ENCODE measurements at regions not wholly inside any gene's neighbourhood (a gene's known extent, or its start where the extent isn't known, plus 50 kb on each side); places are given as distances from the start of the nearest gene placed in this dataset.
A peak's percentile ranks its signal among the peaks of the same experiment; 100 is the strongest.

- DNase-seq = peak in 1 of 14 donors; percentile 19
These were observed 723.3 kb upstream of the CELF2 start for GRCh38 chr10:10294184-10294880.

- DNase-seq = peak in 2 of 14 donors; percentile 34 to 37
These were observed 722.7 kb upstream of the CELF2 start for GRCh38 chr10:10294881-10295529.

GRCh38 chr10:10295537-10295936, 722.1 kb upstream of the CELF2 start:
- no peak for DNase-seq

- no peak for DNase-seq
These were observed 715.0 kb upstream of the CELF2 start for GRCh38 chr10:10302689-10303088.

GRCh38 chr10:10307036-10307435, 710.6 kb upstream of the CELF2 start:
- no peak for DNase-seq

GRCh38 chr10:10307551-10307950, 710.1 kb upstream of the CELF2 start:
- peak in 1 of 14 donors; percentile 12 for DNase-seq

- DNase-seq = no peak
These were observed 707.2 kb upstream of the CELF2 start for GRCh38 chr10:10310498-10310897.

- DNase-seq = no peak
These were observed 705.7 kb upstream of the CELF2 start for GRCh38 chr10:10311966-10312365.

- DNase-seq = no peak
These were observed 704.4 kb upstream of the CELF2 start for GRCh38 chr10:10313149-10313835.

GRCh38 chr10:10314626-10315025, 703.0 kb upstream of the CELF2 start:
- no peak for DNase-seq

GRCh38 chr10:10315989-10316388, 701.7 kb upstream of the CELF2 start:
- DNase-seq = no peak

- DNase-seq = no peak
These were observed 700.5 kb upstream of the CELF2 start for GRCh38 chr10:10317151-10317550.

GRCh38 chr10:10318856-10319255, 698.8 kb upstream of the CELF2 start:
- no peak for DNase-seq

- DNase-seq = no peak
These were observed 696.7 kb upstream of the CELF2 start for GRCh38 chr10:10320956-10321355.

- DNase-seq = no peak
These were observed 691.6 kb upstream of the CELF2 start for GRCh38 chr10:10326116-10326515.

- no peak for DNase-seq
These were observed 689.7 kb upstream of the CELF2 start for GRCh38 chr10:10327934-10328333.

- no peak for DNase-seq
These were observed 687.3 kb upstream of the CELF2 start for GRCh38 chr10:10330418-10330817.

GRCh38 chr10:10332786-10333185, 684.9 kb upstream of the CELF2 start:
- DNase-seq = no peak

- no peak for DNase-seq
These were observed 684.0 kb upstream of the CELF2 start for GRCh38 chr10:10333622-10334021.

- DNase-seq = no peak
These were observed 679.3 kb upstream of the CELF2 start for GRCh38 chr10:10338339-10338738.

- DNase-seq = no peak
These were observed 671.1 kb upstream of the CELF2 start for GRCh38 chr10:10346390-10347150.

GRCh38 chr10:10350050-10350449, 667.6 kb upstream of the CELF2 start:
- no peak for DNase-seq

- no peak for DNase-seq
These were observed 666.2 kb upstream of the CELF2 start for GRCh38 chr10:10351451-10351850.
